GM12878 (cell line): ENCODE measurements at regions not wholly inside any gene's neighbourhood (a gene's known extent, or its start where the extent isn't known, plus 50 kb on each side); places are given as distances from the start of the nearest gene placed in this dataset.

Source experiments
- ATAC-seq: fragments of 200-7000 bp; cut with Tn5 transposase; 3 replicates; pipeline ENCODE4 v1.9.1; 2020; ENCODE audit warnings: mild to moderate bottlenecking, moderate library complexity
- BruUV-seq: library from RNA; stranded (reverse); fragments of 400-500 nt; replicated peaks from 2 replicates; lab custom pipeline; 2021; lab: Mats Ljungman, UMichigan
- CTCF ChIA-PET: fragments of 300-600 bp; sonication (Branson Sonifier 250); formaldehyde crosslinking; extraction: SDS; loops from one replicate; lab custom pipeline; 2021; ENCODE audit warnings: inconsistent platforms; lab: Yijun Ruan, JAX
- POLR2A ChIA-PET: fragments of 350-600 bp; formaldehyde crosslinking; extraction: SDS; loops from one replicate; lab custom pipeline; 2021; ENCODE audit warnings: inconsistent platforms; lab: Charles Lee
- RAD21 ChIA-PET: fragments of 300-600 bp; sonication (Branson Sonifier 250); formaldehyde crosslinking; loops from one replicate; lab custom pipeline; 2023; ENCODE audit warnings: antibody characterized with exemption; ENCODE audit not compliant: unreplicated experiment; lab: Charles Lee
- SMC1A ChIA-PET: fragments of 300-600 bp; sonication (Branson Sonifier 250); formaldehyde crosslinking; loops from one replicate; lab custom pipeline; 2023; ENCODE audit not compliant: unreplicated experiment, uncharacterized antibody; lab: Charles Lee
- DNase-seq: peaks from one replicate; pipeline ENCODE4 v3.0.0-alpha.2; 2011; ENCODE audit warnings: low read depth, low spot score
- FAIRE-seq: peaks from 3 replicates; lab custom pipeline; 2011; peaks lifted over from hg19 to GRCh38; lab: Jason Lieb, UNC
- H2AFZ ChIP-seq: 2 replicates; pipeline ENCODE4 v1.6.0; 2011; ENCODE audit warnings: low read depth, low read length, control low read depth; ENCODE audit not compliant: control insufficient read depth
- H3K27ac ChIP-seq: 2 replicates; pipeline ENCODE4 v1.5.1; 2011; ENCODE audit warnings: control low read depth; ENCODE audit not compliant: control insufficient read depth, insufficient read depth
- H3K27me3 ChIP-seq, 2 experiments: replicated peaks in 1 of 2; 2 replicates each; pipeline versions ENCODE4 v1.6.0 to v1.6.1; 2011; ENCODE audit warnings: low read length in 1 of 2; ENCODE audit not compliant: control insufficient read depth in 2 of 2, insufficient read depth in 2 of 2
- H3K36me3 ChIP-seq, 2 experiments: 2 replicates each; pipeline ENCODE4 v1.5.1; 2011; ENCODE audit warnings: low read length in 1 of 2; ENCODE audit not compliant: control insufficient read depth in 2 of 2, insufficient read depth in 2 of 2
- H3K4me1 ChIP-seq: 2 replicates; pipeline ENCODE4 v1.6.1; 2011; ENCODE audit warnings: mild to moderate bottlenecking, low read length, moderate library complexity, mixed read lengths; ENCODE audit not compliant: control insufficient read depth, insufficient read depth
- H3K4me2 ChIP-seq: 2 replicates; pipeline ENCODE4 v1.6.0; 2011; ENCODE audit warnings: control low read depth; ENCODE audit not compliant: control insufficient read depth, insufficient read depth
- H3K4me3 ChIP-seq: fragments of 200-600 bp; sonication (generic); 2 replicates; pipeline ENCODE4 v1.5.1; 2016
- H3K79me2 ChIP-seq: 2 replicates; pipeline ENCODE4 v1.6.0; 2011; ENCODE audit warnings: low read length; ENCODE audit not compliant: control insufficient read depth, insufficient read depth
- H3K9ac ChIP-seq: 2 replicates; pipeline ENCODE4 v1.8.0; 2011; ENCODE audit warnings: low read length, control low read depth, mixed read lengths; ENCODE audit not compliant: control insufficient read depth, insufficient read depth
- H3K9me3 ChIP-seq: replicated peaks from 3 replicates; pipeline ENCODE4 v1.5.1; 2011; ENCODE audit warnings: mild to moderate bottlenecking, low read length; ENCODE audit not compliant: control insufficient read depth, insufficient read depth
- H4K20me1 ChIP-seq: 2 replicates; pipeline ENCODE4 v1.6.0; 2011; ENCODE audit not compliant: control insufficient read depth, insufficient read depth
- CBX3 ChIP-seq: fragments of 200-600 bp; sonication (generic); IDR thresholded peaks from 2 replicates; pipeline ENCODE4 v1.6.1; 2016; ENCODE audit warnings: low read depth, borderline replicate concordance
- EGR1 ChIP-seq, 2 experiments: IDR thresholded peaks; 1 replicate in 1 of 2; 2 replicates in 1 of 2; pipeline ENCODE4 v1.6.1; 2011 to 2012; ENCODE audit warnings: low read depth in 2 of 2, low read length in 2 of 2, borderline replicate concordance in 1 of 2, mild to moderate bottlenecking in 1 of 2, moderate library complexity in 1 of 2
- FOXM1 ChIP-seq: IDR thresholded peaks from 2 replicates; pipeline ENCODE4 v1.6.1; 2012; ENCODE audit warnings: low read depth, mild to moderate bottlenecking, inconsistent platforms, low read length, moderate library complexity
- JUNB ChIP-seq: IDR thresholded peaks from 2 replicates; pipeline ENCODE4 v1.6.1; 2016; ENCODE audit warnings: antibody characterized with exemption, mild to moderate bottlenecking
- KLF5 ChIP-seq: fragments of 450-650 bp; IDR thresholded peaks from 2 replicates; pipeline ENCODE4 v1.6.1; 2014; ENCODE audit warnings: mild to moderate bottlenecking; ENCODE audit not compliant: partially characterized antibody
- PML ChIP-seq: IDR thresholded peaks from 2 replicates; pipeline ENCODE4 v1.6.1; 2012; ENCODE audit warnings: low read length, inconsistent platforms
- POLR2A ChIP-seq: IDR thresholded peaks from 2 replicates; pipeline ENCODE4 v1.6.1; 2011; ENCODE audit warnings: low read depth, mild to moderate bottlenecking, low read length
- POLR2AphosphoS2 ChIP-seq: IDR thresholded peaks from 2 replicates; pipeline ENCODE4 v1.6.1; 2011; ENCODE audit warnings: low read depth, mild to moderate bottlenecking, low read length, improper control_type of control experiment, moderate library complexity
- RAD21 ChIP-seq: IDR thresholded peaks from 2 replicates; pipeline ENCODE4 v1.6.1; 2011; ENCODE audit warnings: mild to moderate bottlenecking, low read depth, low read length, moderate library complexity; ENCODE audit not compliant: insufficient read depth
- RB1 ChIP-seq: fragments of 450-650 bp; formaldehyde crosslinking; IDR thresholded peaks from 2 replicates; pipeline ENCODE4 v1.6.1; 2017; ENCODE audit warnings: mild to moderate bottlenecking, borderline replicate concordance
- RCOR1 ChIP-seq: conservative IDR thresholded peaks from 2 replicates; pipeline ENCODE4 v1.6.1; 2012; ENCODE audit warnings: low read depth, low read length, improper control_type of control experiment
- RUNX3 ChIP-seq: IDR thresholded peaks from 2 replicates; pipeline ENCODE4 v1.6.1; 2012; ENCODE audit warnings: low read length, inconsistent platforms
- SUZ12 ChIP-seq: fragments of 200-600 bp; sonication (generic); IDR thresholded peaks from one replicate; pipeline ENCODE4 v1.6.1; 2018; ENCODE audit warnings: antibody characterized with exemption, mild to moderate bottlenecking; ENCODE audit not compliant: unreplicated experiment
- TCF3 ChIP-seq: IDR thresholded peaks from 2 replicates; pipeline ENCODE4 v1.6.1; 2012; ENCODE audit warnings: low read depth, mild to moderate bottlenecking, low read length, borderline replicate concordance; ENCODE audit not compliant: insufficient read depth
- TCF7 ChIP-seq: IDR thresholded peaks from 2 replicates; pipeline ENCODE4 v1.6.1; 2014; ENCODE audit warnings: antibody characterized with exemption, borderline replicate concordance
- ZBED1 ChIP-seq: IDR thresholded peaks from 2 replicates; pipeline ENCODE4 v1.6.1; 2016; ENCODE audit warnings: borderline replicate concordance
- ZNF217 ChIP-seq: fragments of 450-650 bp; IDR thresholded peaks from 2 replicates; pipeline ENCODE4 v1.6.1; 2017; ENCODE audit warnings: antibody characterized with exemption, mild to moderate bottlenecking
- WGBS: methylation state at CpG from one replicate; pipeline ENCODE4 v1.1.6; 2016; ENCODE audit warnings: low lambda C conversion rate; ENCODE audit not compliant: insufficient replicate concordance, insufficient coverage; ENCODE audit errors: missing lambda C conversion rate; 5-methylcytosine and 5-hydroxymethylcytosine counted together
- in situ Hi-C: fragments of 300-500 bp; cut with MboI; formaldehyde crosslinking; loops from 9 replicates; pipeline ENCODE4 v1.14.3; 2018; ENCODE audit warnings: mixed read lengths
- intact Hi-C: fragments of 100-400 bp; cut with micrococcal nuclease; formaldehyde crosslinking; loops from one replicate; pipeline ENCODE4 v1.14.2; 2022; ENCODE audit not compliant: unreplicated experiment
- TF ChIP-seq, protein P1 (sequence below): fragments of 450-650 bp; IDR thresholded peaks from 2 replicates; pipeline ENCODE4 v1.6.1; 2018; ENCODE audit warnings: borderline replicate concordance, mild to moderate bottlenecking; ENCODE audit not compliant: partially characterized antibody
- TF ChIP-seq, protein P2 (sequence below): fragments of 450-650 bp; IDR thresholded peaks from 2 replicates; pipeline ENCODE4 v1.6.1; 2017; ENCODE audit warnings: mild to moderate bottlenecking, moderate library complexity

GRCh38 chr9:99513441-99514112 lies 291.5 kb downstream of the SEC61B start:
- RAD21 ChIA-PET = interaction anchor here (0.8 to 3.0 kb wide), 30 partner anchors 16 to 351 kb away, joined by 3 to 19 read pairs (median 4); no protein-coding TSS in a partner anchor
- H3K4me1 ChIP-seq = peaks cover 34% of the 10 kb centered on the region
- no peaks in the 10 kb centered on the region for H3K36me3 ChIP-seq
- peak overlapping the region; percentile 42; the same call in 1 of the 2 replicates for H3K27ac ChIP-seq
- H3K4me3 ChIP-seq = no peak overlapping the region
- intact Hi-C loops (loop anchor here (5.0 kb wide), 1 partner anchor 331 kb away; no protein-coding TSS in a partner anchor), in situ Hi-C loops (no loop called here)
- ATAC-seq (peak; percentile 88), FAIRE-seq (peak; percentile 27), DNase-seq (peak; percentile 59)
- peak overlapping the region; percentile 79 for H3K4me2 ChIP-seq
- no peaks in the 10 kb centered on the region for H4K20me1 ChIP-seq
- WGBS = 36% methylated on average over 2 of the region's 2 CpGs
- no peak overlapping the region for H3K9ac ChIP-seq
- H3K27me3 ChIP-seq = no peaks in the 10 kb centered on the region
- POLR2A ChIA-PET = interaction anchor here (0.6 to 1.3 kb wide), 6 partner anchors 8 to 335 kb away, joined by 3 to 4 read pairs (median 3); partner anchors contain the start of genes ALG2 and SEC61B
- no peaks in the 10 kb centered on the region for H3K79me2 ChIP-seq
- no peak overlapping the region for H2AFZ ChIP-seq
- CTCF ChIA-PET = interaction anchor here (0.6 to 2.5 kb wide), 12 partner anchors 22 to 350 kb away, joined by 3 to 15 read pairs (median 3); partner anchors contain the start of genes ALG2 and SEC61B
- no peaks in the 10 kb centered on the region for H3K9me3 ChIP-seq
- BruUV-seq = no TSS peak
- SMC1A ChIA-PET = interaction anchor here (0.6 to 2.1 kb wide), 39 partner anchors 8 to 350 kb away, joined by 3 to 10 read pairs (median 3); no protein-coding TSS in a partner anchor
- TF ChIP-seq RAD21 (no peak), JUNB (peak; percentile 75), RCOR1 (no peak), POLR2A (no peak), SUZ12 (no peak), POLR2AphosphoS2 (no peak), RB1 (no peak), RUNX3 (peak; percentile 83), KLF5 (no peak), ZBED1 (no peak), CBX3 (no peak), ZNF217 (no peak), EGR1 (IDR thresholded peaks at IDR 0.05; ENCODE audit: borderline replicate concordance in 1 of 2, low read depth in 2 of 2, low read length in 2 of 2) (peak in 1 of 2 experiments; percentile 42; a peak in 1 of 3 replicates), FOXM1 (peak; percentile 51; the same call in 1 of the 2 replicates), PML (0 out of 2 replicates have a peak, but pooled peaks have one; percentile 20), TCF3 (no peak), TCF7 (0 out of 2 replicates have a peak, but pooled peaks have one; percentile 46)
- TF ChIP-seq, protein P1, sequence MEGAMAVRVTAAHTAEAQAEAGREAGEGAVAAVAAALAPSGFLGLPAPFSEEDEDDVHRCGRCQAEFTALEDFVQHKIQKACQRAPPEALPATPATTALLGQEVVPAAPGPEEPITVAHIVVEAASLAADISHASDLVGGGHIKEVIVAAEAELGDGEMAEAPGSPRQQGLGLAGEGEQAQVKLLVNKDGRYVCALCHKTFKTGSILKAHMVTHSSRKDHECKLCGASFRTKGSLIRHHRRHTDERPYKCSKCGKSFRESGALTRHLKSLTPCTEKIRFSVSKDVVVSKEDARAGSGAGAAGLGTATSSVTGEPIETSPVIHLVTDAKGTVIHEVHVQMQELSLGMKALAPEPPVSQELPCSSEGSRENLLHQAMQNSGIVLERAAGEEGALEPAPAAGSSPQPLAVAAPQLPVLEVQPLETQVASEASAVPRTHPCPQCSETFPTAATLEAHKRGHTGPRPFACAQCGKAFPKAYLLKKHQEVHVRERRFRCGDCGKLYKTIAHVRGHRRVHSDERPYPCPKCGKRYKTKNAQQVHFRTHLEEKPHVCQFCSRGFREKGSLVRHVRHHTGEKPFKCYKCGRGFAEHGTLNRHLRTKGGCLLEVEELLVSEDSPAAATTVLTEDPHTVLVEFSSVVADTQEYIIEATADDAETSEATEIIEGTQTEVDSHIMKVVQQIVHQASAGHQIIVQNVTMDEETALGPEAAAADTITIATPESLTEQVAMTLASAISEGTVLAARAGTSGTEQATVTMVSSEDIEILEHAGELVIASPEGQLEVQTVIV = no peak
- TF ChIP-seq, protein P2, sequence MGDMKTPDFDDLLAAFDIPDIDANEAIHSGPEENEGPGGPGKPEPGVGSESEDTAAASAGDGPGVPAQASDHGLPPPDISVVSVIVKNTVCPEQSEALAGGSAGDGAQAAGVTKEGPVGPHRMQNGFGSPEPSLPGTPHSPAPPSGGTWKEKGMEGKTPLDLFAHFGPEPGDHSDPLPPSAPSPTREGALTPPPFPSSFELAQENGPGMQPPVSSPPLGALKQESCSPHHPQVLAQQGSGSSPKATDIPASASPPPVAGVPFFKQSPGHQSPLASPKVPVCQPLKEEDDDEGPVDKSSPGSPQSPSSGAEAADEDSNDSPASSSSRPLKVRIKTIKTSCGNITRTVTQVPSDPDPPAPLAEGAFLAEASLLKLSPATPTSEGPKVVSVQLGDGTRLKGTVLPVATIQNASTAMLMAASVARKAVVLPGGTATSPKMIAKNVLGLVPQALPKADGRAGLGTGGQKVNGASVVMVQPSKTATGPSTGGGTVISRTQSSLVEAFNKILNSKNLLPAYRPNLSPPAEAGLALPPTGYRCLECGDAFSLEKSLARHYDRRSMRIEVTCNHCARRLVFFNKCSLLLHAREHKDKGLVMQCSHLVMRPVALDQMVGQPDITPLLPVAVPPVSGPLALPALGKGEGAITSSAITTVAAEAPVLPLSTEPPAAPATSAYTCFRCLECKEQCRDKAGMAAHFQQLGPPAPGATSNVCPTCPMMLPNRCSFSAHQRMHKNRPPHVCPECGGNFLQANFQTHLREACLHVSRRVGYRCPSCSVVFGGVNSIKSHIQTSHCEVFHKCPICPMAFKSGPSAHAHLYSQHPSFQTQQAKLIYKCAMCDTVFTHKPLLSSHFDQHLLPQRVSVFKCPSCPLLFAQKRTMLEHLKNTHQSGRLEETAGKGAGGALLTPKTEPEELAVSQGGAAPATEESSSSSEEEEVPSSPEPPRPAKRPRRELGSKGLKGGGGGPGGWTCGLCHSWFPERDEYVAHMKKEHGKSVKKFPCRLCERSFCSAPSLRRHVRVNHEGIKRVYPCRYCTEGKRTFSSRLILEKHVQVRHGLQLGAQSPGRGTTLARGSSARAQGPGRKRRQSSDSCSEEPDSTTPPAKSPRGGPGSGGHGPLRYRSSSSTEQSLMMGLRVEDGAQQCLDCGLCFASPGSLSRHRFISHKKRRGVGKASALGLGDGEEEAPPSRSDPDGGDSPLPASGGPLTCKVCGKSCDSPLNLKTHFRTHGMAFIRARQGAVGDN = no peak
